ENCODE measurements at regions not wholly inside any gene's neighbourhood (a gene's known extent, or its start where the extent isn't known, plus 50 kb on each side); places are given as distances from the start of the nearest gene placed in this dataset.

- no peak overlapping the region for H3K27ac ChIP-seq
- no peaks in the 10 kb centered on the region for H3K27me3 ChIP-seq
- no peak for DNase-seq (ENCODE audit: low spot score in 2 of 2)
- no peaks in the 10 kb centered on the region for H3K9me3 ChIP-seq
- no peak for TF ChIP-seq POLR2AphosphoS5 (IDR thresholded peaks at IDR 0.05)
- no peak for TF ChIP-seq CTCF (IDR thresholded peaks at IDR 0.05)
- TF ChIP-seq EP300 (IDR thresholded peaks at IDR 0.05), result no peak
- no peak for TF ChIP-seq POLR2A (IDR thresholded peaks at IDR 0.05)
- H3K4me1 ChIP-seq, result no peaks in the 10 kb centered on the region
- 81% methylated on average over 6 of the region's 6 CpGs for WGBS
- H3K4me3 ChIP-seq, result no peak overlapping the region
- H3K36me3 ChIP-seq, result no peaks in the 10 kb centered on the region
These were observed 296.7 kb upstream of the CASK start for GRCh38 chrX:42220083-42220482.

- DNase-seq (ENCODE audit: low spot score in 2 of 2), result no peak
- H3K36me3 ChIP-seq, result no peaks in the 10 kb centered on the region
- TF ChIP-seq EP300 (IDR thresholded peaks at IDR 0.05) (no peak), CTCF (IDR thresholded peaks at IDR 0.05) (no peak), POLR2A (IDR thresholded peaks at IDR 0.05) (no peak), POLR2AphosphoS5 (IDR thresholded peaks at IDR 0.05) (no peak)
- no peaks in the 10 kb centered on the region for H3K27me3 ChIP-seq
- no peaks in the 10 kb centered on the region for H3K4me1 ChIP-seq
- H3K4me3 ChIP-seq, result no peak overlapping the region
- H3K9me3 ChIP-seq, result no peaks in the 10 kb centered on the region
- no peak overlapping the region for H3K27ac ChIP-seq
These were observed 295.9 kb upstream of the CASK start for GRCh38 chrX:42219231-42219630.

GRCh38 chrX:42195506-42195905 is 272.2 kb upstream of the CASK start:
- Histone ChIP-seq H3K27me3 (no peaks in the 10 kb centered on the region), H3K4me1 (no peaks in the 10 kb centered on the region), H3K9me3 (no peaks in the 10 kb centered on the region), H3K4me3 (no peak overlapping the region), H3K36me3 (no peaks in the 10 kb centered on the region), H3K27ac (no peak overlapping the region)
- DNase-seq (ENCODE audit: low spot score in 2 of 2), result no peak
- WGBS, result 55% methylated on average over 1 of the region's 1 CpG
- TF ChIP-seq POLR2A (IDR thresholded peaks at IDR 0.05) (no peak), POLR2AphosphoS5 (IDR thresholded peaks at IDR 0.05) (no peak), CTCF (IDR thresholded peaks at IDR 0.05) (no peak), EP300 (IDR thresholded peaks at IDR 0.05) (no peak)

- WGBS, result 71% methylated on average over 4 of the region's 4 CpGs
- TF ChIP-seq POLR2A (IDR thresholded peaks at IDR 0.05) (no peak), CTCF (IDR thresholded peaks at IDR 0.05) (no peak), EP300 (IDR thresholded peaks at IDR 0.05) (no peak), POLR2AphosphoS5 (IDR thresholded peaks at IDR 0.05) (no peak)
These were observed 266.2 kb upstream of the CASK start for GRCh38 chrX:42189576-42189975.

GRCh38 chrX:42188730-42189129 is 265.4 kb upstream of the CASK start:
- H3K36me3 ChIP-seq, result no peaks in the 10 kb centered on the region
- 62% methylated on average over 5 of the region's 5 CpGs for WGBS
- DNase-seq (ENCODE audit: low spot score in 2 of 2), result no peak
- no peak overlapping the region for H3K27ac ChIP-seq
- no peaks in the 10 kb centered on the region for H3K9me3 ChIP-seq
- TF ChIP-seq POLR2AphosphoS5 (IDR thresholded peaks at IDR 0.05) (no peak), CTCF (IDR thresholded peaks at IDR 0.05) (no peak), EP300 (IDR thresholded peaks at IDR 0.05) (no peak), POLR2A (IDR thresholded peaks at IDR 0.05) (no peak)
- no peak overlapping the region for H3K4me3 ChIP-seq
- no peaks in the 10 kb centered on the region for H3K4me1 ChIP-seq
- H3K27me3 ChIP-seq, result no peaks in the 10 kb centered on the region

More at GRCh38 chrX:42189576-42189975, 266.2 kb upstream of the CASK start:
- no peaks in the 10 kb centered on the region for H3K36me3 ChIP-seq
- no peaks in the 10 kb centered on the region for H3K27me3 ChIP-seq
- no peak overlapping the region for H3K27ac ChIP-seq
- no peaks in the 10 kb centered on the region for H3K9me3 ChIP-seq
- H3K4me1 ChIP-seq, result no peaks in the 10 kb centered on the region
- no peak overlapping the region for H3K4me3 ChIP-seq
- DNase-seq (ENCODE audit: low spot score in 2 of 2), result no peak
